NAMALWA (cell line): ENCODE measurements at regions not wholly inside any gene's neighbourhood (a gene's known extent, or its start where the extent isn't known, plus 50 kb on each side); places are given as distances from the start of the nearest gene placed in this dataset.

Source experiments
- DNase-seq: peaks from one replicate; pipeline ENCODE4 v3.0.0-alpha.2; 2015; ENCODE audit warnings: low spot score

DNA sequence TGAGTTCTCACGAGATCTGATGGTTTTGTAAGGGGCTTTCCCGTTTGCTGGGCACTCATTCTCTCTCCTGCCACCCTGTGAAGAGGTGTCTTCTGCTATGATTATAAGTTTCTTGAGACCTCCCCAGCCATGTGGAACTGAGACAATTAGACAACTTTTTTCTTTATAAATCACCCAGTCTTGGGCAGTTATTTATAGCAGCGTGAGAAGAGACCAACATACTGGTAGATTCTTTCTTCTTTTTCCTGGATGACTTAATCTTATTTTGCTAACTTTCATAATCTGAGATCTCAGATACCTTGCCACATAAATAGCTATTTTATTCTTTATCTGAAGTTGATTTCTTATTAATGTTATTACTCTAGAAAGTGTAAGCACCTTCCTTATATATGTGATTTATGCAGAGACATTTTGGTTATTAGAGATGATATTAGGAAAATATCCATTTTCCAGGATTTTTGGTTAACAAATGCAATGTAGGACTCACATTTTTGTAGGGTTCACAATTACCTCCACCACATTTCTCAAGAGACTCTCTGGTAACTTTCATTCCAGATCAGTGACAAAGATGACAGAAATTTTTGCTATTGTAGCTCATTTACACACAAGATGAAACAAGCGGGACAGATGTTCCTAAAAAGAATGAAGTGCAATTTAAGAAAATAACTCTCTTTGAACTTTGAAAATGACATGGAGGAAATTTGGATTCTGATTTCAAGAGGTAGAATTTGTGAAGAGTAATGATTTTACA lies 97.9 kb upstream of the RND3 start:
- no peak for DNase-seq

DNA sequence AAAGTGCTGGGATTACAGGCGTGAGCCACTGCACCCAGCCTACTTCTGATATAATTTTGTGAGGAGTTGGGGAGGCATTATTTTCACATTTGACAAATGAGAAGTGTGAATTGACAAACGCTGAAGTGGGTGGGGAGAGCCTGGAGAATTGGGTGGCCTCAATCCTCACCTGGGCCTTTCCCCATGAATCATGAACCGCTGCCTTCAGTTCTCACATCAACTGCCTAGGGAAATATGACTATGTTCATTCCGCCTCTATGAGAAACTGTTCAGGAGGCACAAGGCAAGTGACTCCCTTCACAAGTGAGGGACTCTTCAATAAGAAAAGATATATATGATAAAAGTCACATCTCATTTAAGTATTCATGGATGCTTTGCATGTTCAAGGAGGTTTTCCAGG lies 96.6 kb upstream of the RND3 start:
- DNase-seq, result no peak

DNA sequence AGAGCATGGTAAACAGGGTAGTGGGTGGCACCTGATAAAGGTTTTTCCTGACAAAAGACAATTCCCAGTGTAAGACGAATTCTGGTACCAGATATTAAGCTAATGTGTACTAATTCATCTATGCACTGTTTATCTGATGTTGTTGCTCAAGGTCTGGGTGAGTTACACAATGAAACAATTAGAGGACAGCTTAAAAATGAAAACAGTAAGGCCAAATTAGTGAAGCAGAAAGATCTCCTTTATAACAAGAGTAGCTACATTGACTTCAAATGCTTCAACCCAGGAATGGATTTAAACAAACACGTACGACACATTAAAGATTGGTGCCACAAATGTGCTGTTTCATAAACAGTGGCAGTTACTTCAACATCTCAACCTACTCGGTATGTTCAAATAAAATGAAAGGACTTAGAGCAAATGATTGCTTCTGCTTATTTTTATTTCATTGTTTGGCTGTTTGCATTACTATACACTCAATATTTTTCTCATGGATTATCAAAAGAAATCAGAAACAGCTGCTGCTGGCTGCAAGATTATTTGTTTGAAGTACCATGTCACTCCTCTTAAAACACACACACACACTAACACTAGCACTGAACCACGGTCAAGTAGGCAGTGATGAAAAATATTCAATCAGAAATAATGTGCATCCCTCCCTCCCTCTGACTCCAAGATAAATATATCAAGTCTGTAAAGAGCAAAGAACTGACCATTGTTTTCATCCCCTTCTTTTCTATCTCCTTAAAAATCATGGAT lies 94.4 kb upstream of the RND3 start:
- no peak for DNase-seq

DNA sequence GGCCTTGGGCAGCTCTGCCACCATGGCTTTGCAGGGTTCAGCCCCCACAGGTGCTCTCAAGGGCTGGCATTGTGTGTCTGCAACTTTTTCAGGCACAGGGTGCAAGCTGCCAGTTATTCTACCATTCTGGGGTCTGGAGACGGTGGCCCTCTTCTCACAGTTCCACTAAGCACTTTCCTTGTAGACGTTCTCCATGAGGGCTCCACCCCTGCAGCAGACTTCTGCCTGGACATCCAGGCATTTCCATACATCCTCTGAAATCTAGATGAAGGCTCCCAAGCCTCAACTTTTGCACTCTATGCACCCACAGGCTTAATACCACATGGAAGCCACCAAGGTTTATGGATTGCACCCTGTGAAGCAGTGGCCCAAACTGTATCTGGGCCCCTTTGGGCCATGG lies 91.0 kb upstream of the RND3 start:
- DNase-seq, result no peak

DNA sequence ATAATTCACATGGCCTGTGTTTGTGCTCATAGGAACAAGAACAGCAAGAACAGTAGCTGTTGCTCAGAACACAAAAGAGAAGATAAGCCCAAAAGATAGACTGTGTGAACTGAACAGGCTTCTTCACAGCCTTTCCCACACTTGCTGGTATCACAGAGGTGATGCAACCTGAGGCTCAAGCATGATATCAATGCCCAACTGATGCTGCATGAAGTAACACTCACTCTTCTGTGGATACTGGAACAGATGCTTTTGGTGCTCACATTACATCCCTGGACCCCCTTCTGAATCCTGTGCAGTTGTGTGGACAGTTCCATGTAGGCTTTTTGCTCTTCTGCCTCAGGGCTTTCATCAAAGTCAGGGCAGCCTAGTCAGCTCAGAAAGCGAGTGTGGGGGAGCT lies 88.4 kb upstream of the RND3 start:
- no peak for DNase-seq

DNA sequence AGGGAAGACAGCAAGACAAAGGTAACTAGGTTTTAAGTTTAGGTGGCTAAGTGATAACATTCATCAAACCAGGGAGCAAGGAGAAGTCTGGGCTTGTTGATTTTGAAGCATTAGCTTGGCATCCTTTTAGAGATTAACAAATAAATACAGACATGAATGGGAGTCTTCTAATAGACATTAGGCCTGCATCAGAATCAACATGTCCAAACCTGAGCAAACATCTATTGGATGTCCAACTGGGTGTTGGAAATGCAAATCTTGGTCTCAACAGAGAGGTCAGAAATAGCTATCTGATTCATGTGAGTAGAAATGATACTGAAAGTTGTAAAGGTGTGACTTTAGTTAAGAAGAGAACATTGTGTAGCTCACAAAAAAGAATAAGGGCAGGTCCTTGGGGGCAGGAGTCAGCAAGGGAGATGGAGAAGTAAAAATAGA lies 85.5 kb upstream of the RND3 start:
- DNase-seq, result no peak

- no peak for DNase-seq
Measured at GRCh38 chr2:150572194-150572766, 84.8 kb upstream of the RND3 start.

GRCh38 chr2:150571121-150571520 lies 83.7 kb upstream of the RND3 start:
- no peak for DNase-seq

- DNase-seq, result no peak
Measured at GRCh38 chr2:150570712-150571111, 83.2 kb upstream of the RND3 start.

DNA sequence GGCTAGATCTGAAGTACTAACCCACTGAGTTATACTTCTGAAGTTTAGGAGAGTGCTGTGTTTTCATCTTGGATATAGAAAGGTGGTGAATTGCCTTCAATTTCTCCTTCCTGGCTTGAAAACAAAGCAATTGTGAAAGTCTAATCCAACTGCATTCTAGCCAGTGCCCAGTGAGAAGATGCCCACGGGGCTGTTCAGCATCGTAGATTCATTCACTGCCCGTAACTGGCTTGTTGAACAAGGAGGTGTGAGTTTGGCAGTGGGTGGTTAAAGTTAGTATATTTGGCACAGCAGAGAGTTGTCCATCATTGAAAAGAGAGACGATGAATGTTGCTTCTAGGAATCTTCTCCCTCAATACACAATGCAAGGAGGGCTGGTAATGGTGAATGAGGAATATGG lies 82.3 kb upstream of the RND3 start:
- no peak for DNase-seq

- no peak for DNase-seq
Measured at GRCh38 chr2:150567771-150568301, 80.4 kb upstream of the RND3 start.

GRCh38 chr2:150566289-150566688 lies 78.8 kb upstream of the RND3 start:
- no peak for DNase-seq

DNA sequence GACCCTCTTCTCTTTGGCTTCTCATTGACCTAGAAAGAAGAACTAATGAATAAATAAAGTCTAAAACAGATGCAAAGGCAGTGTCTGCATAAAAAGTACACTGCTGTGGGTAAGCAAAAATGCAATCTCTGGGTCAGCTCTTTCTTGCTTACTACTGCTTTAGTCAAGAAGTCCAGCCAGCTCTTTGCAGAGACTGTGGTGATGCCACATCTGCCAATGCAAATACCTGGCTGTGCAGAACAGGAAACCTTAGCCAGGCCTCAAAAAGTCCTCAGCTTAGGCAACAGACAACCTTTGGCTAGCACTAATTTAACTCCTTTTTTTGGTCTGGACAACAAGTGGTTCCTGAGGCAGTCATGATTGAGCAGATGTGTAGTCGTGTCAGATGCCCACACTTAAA lies 73.6 kb upstream of the RND3 start:
- DNase-seq, result no peak

- DNase-seq, result no peak
Measured at GRCh38 chr2:150557020-150557600, 69.6 kb upstream of the RND3 start.

DNA sequence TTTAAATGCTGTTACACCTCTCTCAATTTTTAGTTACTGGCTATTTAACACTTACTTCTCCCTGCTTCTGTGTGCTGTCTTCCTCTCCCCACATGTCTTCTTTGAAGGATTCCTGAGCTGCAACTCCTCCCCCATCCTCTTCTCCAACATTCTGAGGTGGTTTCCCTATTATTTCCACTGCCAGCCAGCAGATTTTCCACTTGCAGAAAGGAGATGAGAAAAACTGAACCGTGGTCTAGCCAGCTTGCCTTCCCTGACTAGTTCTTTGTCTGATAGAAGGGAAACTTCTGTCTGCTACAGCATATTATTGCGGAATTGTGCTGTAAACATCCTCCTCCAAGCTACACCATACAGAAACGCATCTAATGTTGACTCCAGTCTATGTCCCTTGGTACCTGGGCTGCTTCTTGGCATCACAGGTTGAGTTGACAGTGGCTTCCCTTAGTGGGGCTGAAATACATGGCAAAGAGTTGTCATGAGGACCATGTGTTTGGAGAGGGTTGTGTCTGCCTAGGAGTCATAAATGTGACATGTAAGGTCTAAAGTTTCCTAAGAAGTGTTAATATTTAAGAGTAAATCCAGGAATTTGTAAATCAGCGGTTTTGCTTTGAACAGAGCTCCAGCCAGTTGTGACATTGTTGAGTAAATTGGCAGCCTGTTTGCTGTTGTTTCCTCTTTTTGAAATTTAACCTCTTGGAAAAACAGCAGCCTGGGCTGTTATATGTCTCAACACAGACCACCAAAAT lies 68.3 kb upstream of the RND3 start:
- DNase-seq, result no peak

DNA sequence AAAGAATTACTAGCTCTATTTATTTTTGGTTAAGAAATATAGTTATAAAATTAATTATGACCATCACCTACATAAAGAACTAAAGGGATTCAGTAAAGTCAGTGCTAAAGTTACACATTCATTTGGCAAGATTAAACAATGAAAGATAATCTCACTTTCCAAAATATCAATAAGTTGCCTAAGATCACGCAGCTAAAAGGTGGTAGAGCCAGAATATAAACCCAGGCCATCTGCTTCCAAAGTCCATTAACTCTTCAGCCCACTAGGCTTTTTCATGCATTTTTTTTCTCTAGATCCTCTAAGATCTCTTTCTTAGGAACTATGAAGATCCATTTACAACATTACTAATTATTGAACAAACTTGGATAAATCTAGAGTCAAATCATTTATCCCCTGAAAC lies 66.6 kb upstream of the RND3 start:
- DNase-seq, result no peak

GRCh38 chr2:150552041-150552820 lies 64.8 kb upstream of the RND3 start:
- no peak for DNase-seq

DNA sequence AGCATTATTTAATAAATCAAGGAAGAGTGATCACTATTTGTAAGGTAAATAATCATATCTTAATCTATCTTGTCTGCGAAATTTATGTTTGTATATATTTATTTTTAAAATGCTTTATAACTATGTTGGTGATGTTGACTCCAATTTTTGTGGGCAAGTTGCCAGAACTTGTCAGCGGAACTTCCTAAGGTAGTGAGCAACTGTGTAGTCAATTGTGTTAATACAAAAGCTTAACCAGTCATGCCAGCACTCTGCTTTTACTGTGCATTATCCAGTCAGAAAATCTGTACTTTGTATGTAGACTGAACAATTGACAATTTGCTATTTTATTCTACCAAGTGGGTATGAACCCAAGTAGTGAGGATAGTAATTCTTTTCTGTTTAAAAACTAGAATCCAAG lies 61.9 kb upstream of the RND3 start:
- no peak for DNase-seq

- peak; percentile 33 for DNase-seq
Measured at GRCh38 chr2:150548527-150548926, 61.1 kb upstream of the RND3 start.

GRCh38 chr2:150545916-150546315 lies 58.4 kb upstream of the RND3 start:
- no peak for DNase-seq

DNA sequence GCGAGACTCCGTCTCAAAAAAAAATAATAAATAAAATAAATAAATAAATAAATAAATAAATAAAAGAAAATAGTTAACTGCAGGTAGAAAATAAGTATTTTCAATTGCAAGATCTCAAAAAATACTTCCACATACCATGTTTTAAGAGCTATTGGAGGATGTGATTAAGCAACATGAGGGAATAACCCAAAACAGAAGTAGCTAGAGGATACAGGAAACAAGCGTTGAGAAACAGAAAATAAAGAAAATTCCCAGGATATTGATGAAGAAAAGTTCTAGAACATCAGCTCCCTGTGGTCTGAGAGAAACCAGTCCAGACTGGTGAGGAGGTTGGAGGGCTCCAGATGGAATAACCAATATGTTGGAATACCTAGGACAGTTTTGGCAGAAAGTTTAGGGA lies 57.3 kb upstream of the RND3 start:
- no peak for DNase-seq
